Adrenal gland (tissue), 5 donors: ENCODE measurements at regions not wholly inside any gene's neighbourhood (a gene's known extent, or its start where the extent isn't known, plus 50 kb on each side); places are given as distances from the start of the nearest gene placed in this dataset.

Experiments used
- POLR2A ChIP-seq, 2 donors: fragments of 450-650 bp; IDR thresholded peaks; one replicate each; pipeline ENCODE4 v1.6.1; 2017; ENCODE audit warnings: antibody characterized with exemption in 2 of 2, mild to moderate bottlenecking in 2 of 2, moderate library complexity in 1 of 2
- TF ChIP-seq, protein P1 (sequence below), 6 experiments: fragments of 450-650 bp in 4 of 6; fragments of 200-600 bp in 2 of 6; sonication (generic) in 1 of 6; IDR thresholded peaks; 1 replicate in 5 of 6; 2 replicates in 1 of 6; pipeline versions ENCODE4 v1.5.1 to v1.8.0; 2016 to 2021; ENCODE audit warnings: antibody characterized with exemption in 6 of 6, mild to moderate bottlenecking in 2 of 6, moderate library complexity in 1 of 6
- donor health status: DM: no; HTN: no; CAD: no.

DNA sequence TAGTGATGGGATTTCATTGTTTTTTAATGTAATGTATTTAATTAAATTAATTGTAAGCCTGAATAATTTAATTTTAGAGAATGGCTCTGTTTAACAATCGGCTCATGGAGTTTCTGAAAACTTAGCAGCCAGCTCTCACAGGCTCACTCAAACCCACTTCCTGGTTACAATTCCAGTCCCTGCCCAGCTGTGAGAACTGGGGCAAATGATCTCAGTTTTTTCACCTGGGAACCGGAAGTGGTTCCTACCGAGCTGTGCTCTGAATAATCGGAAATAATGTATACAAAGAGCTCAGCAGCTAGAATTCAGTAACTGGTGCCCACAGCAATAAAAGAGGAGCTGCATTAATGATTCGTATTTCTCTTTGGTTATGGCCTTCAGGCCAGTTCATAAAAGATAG, 244.3 kb upstream of the MCTP2 start:
- TF ChIP-seq, protein P1, sequence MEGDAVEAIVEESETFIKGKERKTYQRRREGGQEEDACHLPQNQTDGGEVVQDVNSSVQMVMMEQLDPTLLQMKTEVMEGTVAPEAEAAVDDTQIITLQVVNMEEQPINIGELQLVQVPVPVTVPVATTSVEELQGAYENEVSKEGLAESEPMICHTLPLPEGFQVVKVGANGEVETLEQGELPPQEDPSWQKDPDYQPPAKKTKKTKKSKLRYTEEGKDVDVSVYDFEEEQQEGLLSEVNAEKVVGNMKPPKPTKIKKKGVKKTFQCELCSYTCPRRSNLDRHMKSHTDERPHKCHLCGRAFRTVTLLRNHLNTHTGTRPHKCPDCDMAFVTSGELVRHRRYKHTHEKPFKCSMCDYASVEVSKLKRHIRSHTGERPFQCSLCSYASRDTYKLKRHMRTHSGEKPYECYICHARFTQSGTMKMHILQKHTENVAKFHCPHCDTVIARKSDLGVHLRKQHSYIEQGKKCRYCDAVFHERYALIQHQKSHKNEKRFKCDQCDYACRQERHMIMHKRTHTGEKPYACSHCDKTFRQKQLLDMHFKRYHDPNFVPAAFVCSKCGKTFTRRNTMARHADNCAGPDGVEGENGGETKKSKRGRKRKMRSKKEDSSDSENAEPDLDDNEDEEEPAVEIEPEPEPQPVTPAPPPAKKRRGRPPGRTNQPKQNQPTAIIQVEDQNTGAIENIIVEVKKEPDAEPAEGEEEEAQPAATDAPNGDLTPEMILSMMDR (IDR thresholded peaks at IDR 0.05): no peak
- TF ChIP-seq POLR2A (IDR thresholded peaks at IDR 0.05): no peak
